Trophoblast cell (in vitro differentiated cells and primary cell): ENCODE measurements at regions not wholly inside any gene's neighbourhood (a gene's known extent, or its start where the extent isn't known, plus 50 kb on each side); places are given as distances from the start of the nearest gene placed in this dataset.

Experiments used
- DNase-seq, 2 donors: peaks; one replicate each; pipeline ENCODE4 v3.0.0-alpha.2; 2016
- H2AFZ ChIP-seq: 2 replicates; pipeline ENCODE4 v1.6.1; 2013; ENCODE audit warnings: low read length, moderate library complexity, mild to moderate bottlenecking; ENCODE audit not compliant: insufficient read depth, poor library complexity
- H2AK5ac ChIP-seq: 2 replicates; pipeline ENCODE4 v1.6.1; 2013; ENCODE audit warnings: mild to moderate bottlenecking, low read length
- H2BK120ac ChIP-seq: 2 replicates; pipeline ENCODE4 v1.6.1; 2013; ENCODE audit warnings: low read length, mild to moderate bottlenecking, moderate library complexity; ENCODE audit not compliant: insufficient read depth, poor library complexity
- H2BK12ac ChIP-seq: 2 replicates; pipeline ENCODE4 v1.6.1; 2013; ENCODE audit warnings: mild to moderate bottlenecking, low read length, moderate library complexity
- H2BK5ac ChIP-seq: 2 replicates; pipeline ENCODE4 v1.6.1; 2013; ENCODE audit warnings: low read length, low read depth, moderate library complexity, mild to moderate bottlenecking; ENCODE audit not compliant: poor library complexity
- H3K14ac ChIP-seq: 2 replicates; pipeline ENCODE4 v1.6.1; 2013; ENCODE audit warnings: mild to moderate bottlenecking, low read length
- H3K18ac ChIP-seq: 2 replicates; pipeline ENCODE4 v1.6.1; 2013; ENCODE audit warnings: mild to moderate bottlenecking, low read length
- H3K23ac ChIP-seq: 2 replicates; pipeline ENCODE4 v1.6.1; 2013; ENCODE audit warnings: low read length
- H3K27ac ChIP-seq: 2 replicates; pipeline ENCODE4 v1.5.1; 2013; ENCODE audit warnings: low read depth, mild to moderate bottlenecking, inconsistent platforms, low read length, moderate library complexity
- H3K27me3 ChIP-seq: 2 replicates; pipeline ENCODE4 v1.6.1; 2013; ENCODE audit warnings: inconsistent platforms, mild to moderate bottlenecking, low read length, moderate library complexity; ENCODE audit not compliant: insufficient read depth
- H3K36me3 ChIP-seq, 2 experiments: 1 replicate in 1 of 2; 2 replicates in 1 of 2; pipeline ENCODE4 v1.6.1; 2013; ENCODE audit warnings: low read length in 2 of 2, mild to moderate bottlenecking in 2 of 2, moderate library complexity in 1 of 2; ENCODE audit not compliant: insufficient read depth in 2 of 2, control insufficient read depth in 1 of 2
- H3K4ac ChIP-seq: 2 replicates; pipeline ENCODE4 v1.6.1; 2013; ENCODE audit warnings: low read depth, mild to moderate bottlenecking, low read length, moderate library complexity
- H3K4me1 ChIP-seq, 2 experiments: 1 replicate in 1 of 2; 2 replicates in 1 of 2; pipeline ENCODE4 v1.6.1; 2013; ENCODE audit warnings: low read length in 2 of 2, mild to moderate bottlenecking in 2 of 2, moderate library complexity in 1 of 2; ENCODE audit not compliant: insufficient read depth in 2 of 2, control insufficient read depth in 1 of 2
- H3K4me2 ChIP-seq: 2 replicates; pipeline ENCODE4 v1.6.1; 2013; ENCODE audit warnings: inconsistent platforms, mild to moderate bottlenecking, low read length, moderate library complexity
- H3K4me3 ChIP-seq: 2 replicates; pipeline ENCODE4 v1.5.1; 2013; ENCODE audit warnings: mild to moderate bottlenecking, low read depth, low read length, inconsistent platforms
- H3K79me1 ChIP-seq: one replicate; pipeline ENCODE4 v1.6.1; 2013; ENCODE audit warnings: low read length
- H3K79me2 ChIP-seq: 2 replicates; pipeline ENCODE4 v1.6.1; 2013; ENCODE audit warnings: low read length, mild to moderate bottlenecking; ENCODE audit not compliant: control insufficient read depth, insufficient read depth, poor library complexity
- H3K9ac ChIP-seq: 2 replicates; pipeline ENCODE4 v1.6.1; 2013; ENCODE audit warnings: mild to moderate bottlenecking, low read length
- H3K9me3 ChIP-seq: 2 replicates; pipeline ENCODE4 v1.6.1; 2013; ENCODE audit warnings: low read depth, mild to moderate bottlenecking, control low read depth, inconsistent platforms, low read length; ENCODE audit not compliant: insufficient read depth
- H4K12ac ChIP-seq: 2 replicates; pipeline ENCODE4 v1.6.1; 2013; ENCODE audit warnings: low read depth, mild to moderate bottlenecking, low read length, moderate library complexity
- H4K8ac ChIP-seq: 2 replicates; pipeline ENCODE4 v1.6.1; 2013; ENCODE audit warnings: low read depth, mild to moderate bottlenecking, low read length, moderate library complexity
- H4K91ac ChIP-seq: one replicate; pipeline ENCODE4 v1.6.1; 2013; ENCODE audit warnings: low read depth, mild to moderate bottlenecking, low read length, moderate library complexity
- WGBS: extraction: QIAGEN DNeasy Blood & Tissue Kit; methylation state at CpG from one replicate; pipeline ENCODE4 v1.1.7; 2013; ENCODE audit warnings: missing lambda C conversion rate; ENCODE audit not compliant: insufficient read length, insufficient coverage; ENCODE audit errors: extremely low coverage; 5-methylcytosine and 5-hydroxymethylcytosine counted together

DNA sequence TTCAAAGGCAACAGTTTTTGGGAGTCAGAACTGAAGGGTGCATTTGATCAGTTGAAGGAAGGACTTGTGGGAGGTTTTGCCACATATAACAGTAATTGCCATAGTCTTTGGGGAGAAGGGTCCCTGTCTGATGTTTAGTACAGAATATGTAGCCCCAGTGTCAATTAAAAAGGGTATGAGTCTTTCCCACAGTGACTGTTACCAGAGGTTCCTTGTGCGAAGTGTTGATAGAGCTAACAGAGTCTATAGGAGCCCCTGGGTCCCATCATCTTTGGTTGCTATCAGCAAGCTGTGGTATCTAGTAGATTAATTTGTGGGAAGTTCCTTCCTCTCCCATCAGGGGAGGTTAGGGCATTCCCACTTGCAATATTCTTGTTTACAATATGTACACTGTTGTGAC lies 329.2 kb downstream of the PTPRU start:
- Histone ChIP-seq H2BK120ac (no peak overlapping the region), H4K91ac (no peak overlapping the region), H2BK5ac (no peak overlapping the region), H3K9ac (no peak overlapping the region), H2BK12ac (no peak overlapping the region), H3K9me3 (peaks cover 15% of the 10 kb centered on the region), H4K12ac (no peak overlapping the region), H3K23ac (no peak overlapping the region), H4K8ac (no peak overlapping the region), H2AK5ac (no peak overlapping the region), H3K4ac (no peak overlapping the region), H3K27me3 (no peaks in the 10 kb centered on the region), H3K18ac (no peak overlapping the region), H3K27ac (no peak overlapping the region), H3K79me1 (no peaks in the 10 kb centered on the region), H3K4me3 (no peak overlapping the region), H3K14ac (no peak overlapping the region), H3K4me1 (no peaks in the 10 kb centered on the region), H2AFZ (no peak overlapping the region), H3K79me2 (no peaks in the 10 kb centered on the region), H3K4me2 (no peak overlapping the region), H3K36me3 (no peaks in the 10 kb centered on the region)
- no peak for DNase-seq
- WGBS, result no CpG with 5 or more reads among the region's 1 CpG

DNA sequence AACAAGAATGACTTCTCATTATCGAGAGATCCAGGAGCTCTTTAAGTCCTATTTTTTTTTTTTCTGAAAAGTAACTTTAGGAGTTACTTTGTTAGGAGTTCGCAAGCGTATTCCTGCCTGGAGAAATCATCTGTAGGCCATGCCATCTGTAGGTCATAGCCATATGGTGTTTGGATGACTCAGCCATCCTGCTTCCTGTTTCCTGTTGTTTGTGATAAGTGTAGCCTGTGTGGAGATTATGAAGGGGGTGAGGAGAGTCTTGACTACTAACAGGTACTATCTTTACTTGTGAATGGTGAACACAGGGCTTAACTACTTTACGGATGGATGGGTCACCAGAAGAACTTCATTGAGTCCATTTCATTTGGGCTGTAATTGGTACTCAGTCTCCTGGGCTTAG lies 327.2 kb downstream of the PTPRU start:
- H3K4me3 ChIP-seq, result no peak overlapping the region
- H3K23ac ChIP-seq, result no peak overlapping the region
- no peaks in the 10 kb centered on the region for H3K4me1 ChIP-seq
- no peak overlapping the region for H3K9ac ChIP-seq
- peaks cover 17% of the 10 kb centered on the region for H3K9me3 ChIP-seq
- no peak overlapping the region for H3K14ac ChIP-seq
- no peak for DNase-seq
- no peak overlapping the region for H4K91ac ChIP-seq
- no peak overlapping the region for H2BK12ac ChIP-seq
- no peak overlapping the region for H4K12ac ChIP-seq
- H3K4me2 ChIP-seq, result no peak overlapping the region
- H3K27me3 ChIP-seq, result no peaks in the 10 kb centered on the region
- WGBS, result no CpG with 5 or more reads among the region's 4 CpGs
- H3K4ac ChIP-seq, result no peak overlapping the region
- no peak overlapping the region for H2AFZ ChIP-seq
- H3K18ac ChIP-seq, result no peak overlapping the region
- no peak overlapping the region for H2AK5ac ChIP-seq
- H3K36me3 ChIP-seq, result no peaks in the 10 kb centered on the region
- H3K27ac ChIP-seq, result no peak overlapping the region
- H3K79me1 ChIP-seq, result no peaks in the 10 kb centered on the region
- no peak overlapping the region for H2BK5ac ChIP-seq
- H2BK120ac ChIP-seq, result no peak overlapping the region
- H4K8ac ChIP-seq, result no peak overlapping the region
- H3K79me2 ChIP-seq, result no peaks in the 10 kb centered on the region

DNA sequence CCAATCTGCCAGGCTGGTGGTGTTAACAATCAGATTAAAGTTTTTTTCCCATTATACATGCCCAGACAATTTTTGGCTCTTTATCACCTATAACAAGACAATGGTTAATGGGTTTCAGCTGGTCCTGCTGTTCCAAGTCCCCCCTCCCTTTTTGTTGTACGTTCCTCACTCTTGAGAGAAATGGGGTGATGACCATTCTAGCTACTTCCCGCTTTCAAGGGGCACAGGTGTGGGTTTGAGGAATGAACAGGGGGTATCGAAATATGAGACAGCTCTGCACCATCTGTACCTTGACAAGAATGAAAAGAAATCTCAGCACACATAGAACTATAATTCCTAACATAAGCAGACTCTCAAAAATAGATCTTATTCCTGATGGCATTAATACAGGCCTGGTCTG lies 326.8 kb downstream of the PTPRU start:
- Histone ChIP-seq H3K27me3 (no peaks in the 10 kb centered on the region), H3K18ac (no peak overlapping the region), H3K23ac (no peak overlapping the region), H2BK12ac (no peak overlapping the region), H3K9me3 (peaks cover 17% of the 10 kb centered on the region), H3K27ac (no peak overlapping the region), H3K79me1 (no peaks in the 10 kb centered on the region), H3K9ac (no peak overlapping the region), H4K12ac (no peak overlapping the region), H4K91ac (no peak overlapping the region), H4K8ac (no peak overlapping the region), H2AK5ac (no peak overlapping the region), H3K14ac (no peak overlapping the region), H3K4me2 (no peak overlapping the region), H3K4me3 (no peak overlapping the region), H2AFZ (no peak overlapping the region), H3K4ac (no peak overlapping the region), H3K79me2 (no peaks in the 10 kb centered on the region), H3K36me3 (no peaks in the 10 kb centered on the region), H2BK120ac (no peak overlapping the region), H3K4me1 (no peaks in the 10 kb centered on the region), H2BK5ac (no peak overlapping the region)
- no peak for DNase-seq
- no CpG with 5 or more reads among the region's 3 CpGs for WGBS

DNA sequence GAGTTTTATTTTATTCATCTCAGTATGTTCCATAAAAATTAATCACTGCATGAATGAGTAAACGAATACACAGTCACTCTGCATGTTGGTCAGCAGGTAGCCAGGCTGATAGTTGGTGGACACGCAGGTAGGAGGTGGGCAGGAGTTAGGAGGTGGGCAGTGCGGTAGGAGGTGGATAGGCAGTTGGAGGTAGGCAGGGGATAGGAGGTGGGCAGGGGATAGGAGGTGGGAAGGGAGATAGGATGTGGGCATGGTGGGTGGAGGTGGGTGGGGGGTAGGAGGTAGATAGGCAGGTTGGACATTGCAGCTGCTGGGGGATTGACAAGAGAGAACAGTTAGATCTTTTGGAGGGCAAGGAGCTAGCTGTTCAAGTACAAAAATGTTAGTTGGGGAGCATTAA lies 322.7 kb downstream of the PTPRU start:
- H3K23ac ChIP-seq, result no peak overlapping the region
- H4K91ac ChIP-seq, result no peak overlapping the region
- no peak overlapping the region for H3K27ac ChIP-seq
- H3K9me3 ChIP-seq, result peaks cover 23% of the 10 kb centered on the region
- no peak overlapping the region for H2BK5ac ChIP-seq
- no peak overlapping the region for H3K14ac ChIP-seq
- WGBS, result no CpG with 5 or more reads among the region's 3 CpGs
- H2AFZ ChIP-seq, result no peak overlapping the region
- no peak overlapping the region for H3K9ac ChIP-seq
- H3K4ac ChIP-seq, result no peak overlapping the region
- H3K4me3 ChIP-seq, result peak overlapping the region; percentile 33
- no peak overlapping the region for H2BK120ac ChIP-seq
- no peak overlapping the region for H3K4me2 ChIP-seq
- no peaks in the 10 kb centered on the region for H3K79me1 ChIP-seq
- H2BK12ac ChIP-seq, result no peak overlapping the region
- H3K18ac ChIP-seq, result no peak overlapping the region
- no peak for DNase-seq
- no peak overlapping the region for H2AK5ac ChIP-seq
- no peaks in the 10 kb centered on the region for H3K4me1 ChIP-seq
- no peaks in the 10 kb centered on the region for H3K27me3 ChIP-seq
- no peaks in the 10 kb centered on the region for H3K36me3 ChIP-seq
- no peaks in the 10 kb centered on the region for H3K79me2 ChIP-seq
- no peak overlapping the region for H4K8ac ChIP-seq
- no peak overlapping the region for H4K12ac ChIP-seq
